ENCODE measurements at regions not wholly inside any gene's neighbourhood (a gene's known extent, or its start where the extent isn't known, plus 50 kb on each side); places are given as distances from the start of the nearest gene placed in this dataset.

GRCh38 chr6:150751296-150751695, 114.2 kb upstream of the MTHFD1L start:
- Histone ChIP-seq H3K9me3 (ENCODE audit: insufficient read depth, low read length) (no peaks in the 10 kb centered on the region), H3F3A (ENCODE audit: insufficient read depth) (no peaks in the 10 kb centered on the region), H3K9me2 (replicated peaks; ENCODE audit: insufficient read depth, low read length) (no peaks in the 10 kb centered on the region), H4K20me1 (ENCODE audit: low read depth, low read length) (no peaks in the 10 kb centered on the region), H3K36me3 (ENCODE audit: low read length) (no peaks in the 10 kb centered on the region), H3K79me2 (ENCODE audit: insufficient read depth, low read length) (no peaks in the 10 kb centered on the region), H3K27ac (ENCODE audit: low read depth, low read length) (no peak overlapping the region), H3K4me2 (ENCODE audit: low read depth, low read length, poor library complexity, severe bottlenecking) (no peak overlapping the region), H3K9ac (ENCODE audit: low read length) (no peak overlapping the region), H3K4me3 (ENCODE audit: insufficient read depth, low read length, poor library complexity, severe bottlenecking) (no peak overlapping the region), H2AFZ (ENCODE audit: low read depth, low read length, severe bottlenecking) (no peak overlapping the region), H3K27me3 (ENCODE audit: low read length) (no peaks in the 10 kb centered on the region)
- TF ChIP-seq CTCF (IDR thresholded peaks at IDR 0.05; ENCODE audit: insufficient read depth, low read length, poor library complexity, severe bottlenecking) (no peak), EZH2phosphoT487 (conservative IDR thresholded peaks at IDR 0.05; ENCODE audit: low read length) (no peak)

GRCh38 chr6:150752409-150752808, 113.1 kb upstream of the MTHFD1L start:
- no peaks in the 10 kb centered on the region for H3K79me2 ChIP-seq (ENCODE audit: insufficient read depth, low read length)
- H3K36me3 ChIP-seq (ENCODE audit: low read length), result no peaks in the 10 kb centered on the region

GRCh38 chr6:150753371-150754064, 112.0 kb upstream of the MTHFD1L start:
- H3K79me2 ChIP-seq (ENCODE audit: insufficient read depth, low read length), result no peaks in the 10 kb centered on the region
- H3K9ac ChIP-seq (ENCODE audit: low read length), result no peak overlapping the region
- no peaks in the 10 kb centered on the region for H3K36me3 ChIP-seq (ENCODE audit: low read length)
- H3F3A ChIP-seq (ENCODE audit: insufficient read depth), result no peaks in the 10 kb centered on the region
- H3K4me2 ChIP-seq (ENCODE audit: low read depth, low read length, poor library complexity, severe bottlenecking), result no peak overlapping the region
- no peak overlapping the region for H2AFZ ChIP-seq (ENCODE audit: low read depth, low read length, severe bottlenecking)
- H4K20me1 ChIP-seq (ENCODE audit: low read depth, low read length), result no peaks in the 10 kb centered on the region
- no peak overlapping the region for H3K27ac ChIP-seq (ENCODE audit: low read depth, low read length)
- H3K9me2 ChIP-seq (replicated peaks; ENCODE audit: insufficient read depth, low read length), result no peaks in the 10 kb centered on the region
- no peak overlapping the region for H3K4me3 ChIP-seq (ENCODE audit: insufficient read depth, low read length, poor library complexity, severe bottlenecking)
- TF ChIP-seq CTCF (IDR thresholded peaks at IDR 0.05; ENCODE audit: insufficient read depth, low read length, poor library complexity, severe bottlenecking) (no peak), EZH2phosphoT487 (conservative IDR thresholded peaks at IDR 0.05; ENCODE audit: low read length) (no peak)
- no peaks in the 10 kb centered on the region for H3K27me3 ChIP-seq (ENCODE audit: low read length)
- H3K9me3 ChIP-seq (ENCODE audit: insufficient read depth, low read length), result no peaks in the 10 kb centered on the region

More at GRCh38 chr6:150752409-150752808, 113.1 kb upstream of the MTHFD1L start:
- Histone ChIP-seq H3F3A (ENCODE audit: insufficient read depth) (no peaks in the 10 kb centered on the region), H3K9ac (ENCODE audit: low read length) (no peak overlapping the region), H3K9me2 (replicated peaks; ENCODE audit: insufficient read depth, low read length) (no peaks in the 10 kb centered on the region), H3K4me3 (ENCODE audit: insufficient read depth, low read length, poor library complexity, severe bottlenecking) (no peak overlapping the region), H3K27ac (ENCODE audit: low read depth, low read length) (no peak overlapping the region), H2AFZ (ENCODE audit: low read depth, low read length, severe bottlenecking) (no peak overlapping the region), H3K9me3 (ENCODE audit: insufficient read depth, low read length) (no peaks in the 10 kb centered on the region), H4K20me1 (ENCODE audit: low read depth, low read length) (no peaks in the 10 kb centered on the region), H3K27me3 (ENCODE audit: low read length) (no peaks in the 10 kb centered on the region), H3K4me2 (ENCODE audit: low read depth, low read length, poor library complexity, severe bottlenecking) (no peak overlapping the region)
- TF ChIP-seq EZH2phosphoT487 (conservative IDR thresholded peaks at IDR 0.05; ENCODE audit: low read length) (no peak), CTCF (IDR thresholded peaks at IDR 0.05; ENCODE audit: insufficient read depth, low read length, poor library complexity, severe bottlenecking) (no peak)

All from SU-DHL-6 (cell line).